SK-N-SH (cell line): ENCODE measurements at regions not wholly inside any gene's neighbourhood (a gene's known extent, or its start where the extent isn't known, plus 50 kb on each side); places are given as distances from the start of the nearest gene placed in this dataset.

Source experiments
- CTCF ChIA-PET: fragments of 300-600, 350-600 bp; formaldehyde crosslinking; extraction: SDS; loops from one replicate; lab custom pipeline; 2021; lab: Yijun Ruan, JAX
- POLR2A ChIA-PET: fragments of 350-600 bp; sonication (Branson Sonifier 250); formaldehyde crosslinking; extraction: SDS; loops from one replicate; lab custom pipeline; 2020; ENCODE audit warnings: antibody characterized with exemption, inconsistent platforms; lab: Yijun Ruan, JAX
- DNase-seq: peaks from one replicate; pipeline ENCODE4 v3.0.0; 2012
- H2AFZ ChIP-seq: fragments of 200-600 bp; sonication (generic); 2 replicates; pipeline ENCODE4 v1.8.1; 2016; ENCODE audit warnings: antibody characterized with exemption, mild to moderate bottlenecking, low read depth
- H3F3A ChIP-seq: fragments of 200-600 bp; sonication (generic); replicated peaks from 2 replicates; pipeline ENCODE3; 2016; ENCODE audit warnings: antibody characterized with exemption, mild to moderate bottlenecking; ENCODE audit not compliant: insufficient read depth
- H3K27ac ChIP-seq, 2 experiments: fragments of 200-500 bp in 1 of 2; fragments of 200-600 bp in 1 of 2; sonication (Bioruptor generic) in 1 of 2; sonication (generic), shearing (Covaris generic) in 1 of 2; 2 replicates each; pipeline versions ENCODE4 v1.5.1 to v1.6.1; 2014 to 2016; ENCODE audit warnings: low read depth in 2 of 2, inconsistent platforms in 1 of 2, low read length in 1 of 2, mild to moderate bottlenecking in 1 of 2, mixed read lengths in 1 of 2
- H3K27me3 ChIP-seq: fragments of 200-600 bp; sonication (generic), shearing (Covaris generic); 2 replicates; pipeline ENCODE4 v1.6.1; 2016; ENCODE audit warnings: mixed run types; ENCODE audit not compliant: insufficient read depth
- H3K36me3 ChIP-seq, 2 experiments: fragments of 200-500 bp in 1 of 2; fragments of 200-600 bp in 1 of 2; sonication (Bioruptor generic) in 1 of 2; sonication (generic) in 1 of 2; replicated peaks in 1 of 2; 2 replicates each; pipeline versions ENCODE3 to v1.5.1; 2014 to 2016; ENCODE audit warnings: low read length in 1 of 2, mild to moderate bottlenecking in 1 of 2; ENCODE audit not compliant: insufficient read depth in 2 of 2, control insufficient read depth in 1 of 2
- H3K4me1 ChIP-seq, 2 experiments: fragments of 200-500 bp in 1 of 2; fragments of 200-600 bp in 1 of 2; sonication (Bioruptor generic) in 1 of 2; sonication (generic), shearing (Covaris generic) in 1 of 2; 2 replicates each; pipeline versions ENCODE4 v1.5.1 to v1.6.1; 2014 to 2016; ENCODE audit warnings: low read depth in 1 of 2, low read length in 1 of 2, mixed run types in 1 of 2; ENCODE audit not compliant: insufficient read depth in 2 of 2, control insufficient read depth in 1 of 2
- H3K4me2 ChIP-seq: fragments of 200-600 bp; sonication (generic), shearing (Covaris generic); 2 replicates; pipeline ENCODE4 v1.6.1; 2017; ENCODE audit warnings: mixed run types
- H3K4me3 ChIP-seq, 2 experiments: fragments of 200-500 bp in 1 of 2; fragments of 200-600 bp in 1 of 2; sonication (Bioruptor generic) in 1 of 2; sonication (generic), shearing (Covaris generic) in 1 of 2; 2 replicates each; pipeline versions ENCODE4 v1.5.1 to v1.8.1; 2014 to 2016; ENCODE audit warnings: low read depth in 2 of 2, inconsistent platforms in 1 of 2, low read length in 1 of 2, mild to moderate bottlenecking in 1 of 2, mixed read lengths in 1 of 2, moderate library complexity in 1 of 2
- H3K79me2 ChIP-seq: fragments of 200-600 bp; sonication (generic); 2 replicates; pipeline ENCODE4 v1.8.1; 2017; ENCODE audit warnings: mild to moderate bottlenecking; ENCODE audit not compliant: insufficient read depth
- H3K9ac ChIP-seq: fragments of 200-600 bp; sonication (generic); 2 replicates; pipeline ENCODE4 v1.6.1; 2017; ENCODE audit warnings: mixed run types
- H3K9me2 ChIP-seq: fragments of 200-600 bp; sonication (generic); 2 replicates; pipeline ENCODE4 v1.6.1; 2017; ENCODE audit warnings: mixed run types
- H3K9me3 ChIP-seq: fragments of 200-600 bp; sonication (generic); 2 replicates; pipeline ENCODE4 v1.6.1; 2017; ENCODE audit warnings: mixed run types, mild to moderate bottlenecking, moderate library complexity
- H4K20me1 ChIP-seq: fragments of 200-600 bp; sonication (generic); 2 replicates; pipeline ENCODE4 v1.6.1; 2017; ENCODE audit warnings: mild to moderate bottlenecking, mixed run types; ENCODE audit not compliant: insufficient read depth
- CHD2 ChIP-seq: fragments of 150-350 bp; IDR thresholded peaks from 2 replicates; pipeline ENCODE4 v1.6.1; 2018; ENCODE audit warnings: low read length; ENCODE audit not compliant: partially characterized antibody
- EP300 ChIP-seq, 2 experiments: IDR thresholded peaks; 2 replicates each; pipeline versions ENCODE4 v1.4.0 to v1.6.1; 2012; ENCODE audit warnings: borderline replicate concordance in 1 of 2, low read depth in 1 of 2, low read length in 1 of 2
- EZH2phosphoT487 ChIP-seq: fragments of 200-600 bp; sonication (generic); IDR thresholded peaks from 2 replicates; pipeline ENCODE4 v1.6.1; 2017; ENCODE audit warnings: low read depth, mixed run types, mild to moderate bottlenecking, antibody characterized with exemption, moderate library complexity, borderline replicate concordance
- FOSL2 ChIP-seq: IDR thresholded peaks from 2 replicates; pipeline ENCODE4 v1.4.0; 2012; ENCODE audit warnings: low read depth, mild to moderate bottlenecking, moderate library complexity, borderline replicate concordance
- FOXJ3 ChIP-seq: sonication (generic); formaldehyde crosslinking; IDR thresholded peaks from 2 replicates; pipeline ENCODE4 v1.5.1; 2020; ENCODE audit warnings: mild to moderate bottlenecking, missing genetic modification reagents
- GATA2 ChIP-seq: sonication (generic); formaldehyde crosslinking; IDR thresholded peaks from 2 replicates; pipeline ENCODE4 v1.5.0; 2020; ENCODE audit warnings: mild to moderate bottlenecking, missing genetic modification reagents
- JUND ChIP-seq: IDR thresholded peaks from 2 replicates; pipeline ENCODE4 v1.4.0; 2012
- MAX ChIP-seq: IDR thresholded peaks from 2 replicates; pipeline ENCODE4 v1.4.0; 2012; ENCODE audit warnings: low read depth
- MEF2A ChIP-seq: IDR thresholded peaks from 2 replicates; pipeline ENCODE4 v1.4.0; 2012; ENCODE audit warnings: low read depth, borderline replicate concordance
- NRF1 ChIP-seq: IDR thresholded peaks from 2 replicates; pipeline ENCODE4 v1.6.1; 2012; ENCODE audit warnings: low read depth, mild to moderate bottlenecking, low read length
- PBX3 ChIP-seq: IDR thresholded peaks from 2 replicates; pipeline ENCODE4; 2012
- POLR2AphosphoS5 ChIP-seq: IDR thresholded peaks from 2 replicates; pipeline ENCODE4 v1.6.1; 2012; ENCODE audit warnings: low read depth, low read length
- RAD21 ChIP-seq: IDR thresholded peaks from 2 replicates; pipeline ENCODE4 v1.6.1; 2012; ENCODE audit warnings: mild to moderate bottlenecking, low read length
- RCOR1 ChIP-seq: fragments of 150-350 bp; IDR thresholded peaks from 2 replicates; pipeline ENCODE4 v1.6.1; 2017; ENCODE audit warnings: antibody characterized with exemption, low read length
- RXRA ChIP-seq: IDR thresholded peaks from 2 replicates; pipeline ENCODE4 v1.4.0; 2012; ENCODE audit warnings: low read depth, mild to moderate bottlenecking, borderline replicate concordance
- TAF1 ChIP-seq: IDR thresholded peaks from 2 replicates; pipeline ENCODE4 v1.6.1; 2012; ENCODE audit warnings: low read depth, mild to moderate bottlenecking, low read length, moderate library complexity, borderline replicate concordance
- TEAD4 ChIP-seq: IDR thresholded peaks from 2 replicates; pipeline ENCODE4 v1.4.0; 2012; ENCODE audit warnings: mild to moderate bottlenecking, borderline replicate concordance; ENCODE audit not compliant: insufficient read depth
- USF1 ChIP-seq: IDR thresholded peaks from 2 replicates; pipeline ENCODE4 v1.4.0; 2012; ENCODE audit warnings: low read depth, borderline replicate concordance
- ZBTB33 ChIP-seq: IDR thresholded peaks from 2 replicates; pipeline ENCODE4 v1.4.0; 2012; ENCODE audit warnings: low read depth, borderline replicate concordance
- WGBS: methylation state at CpG from one replicate; pipeline ENCODE4 v1.1.6; 2017; ENCODE audit warnings: low lambda C conversion rate; 5-methylcytosine and 5-hydroxymethylcytosine counted together
- TF ChIP-seq, protein P1 (sequence below): fragments of 150-350 bp; IDR thresholded peaks from 2 replicates; pipeline ENCODE4 v1.6.1; 2017; ENCODE audit warnings: antibody characterized with exemption, low read length, low read depth, borderline replicate concordance

GRCh38 chr15:36133742-36134141 is 445.7 kb upstream of the CDIN1 start:
- no peaks in the 10 kb centered on the region; the same call in 1 of the 2 replicates for H3K79me2 ChIP-seq

DNA sequence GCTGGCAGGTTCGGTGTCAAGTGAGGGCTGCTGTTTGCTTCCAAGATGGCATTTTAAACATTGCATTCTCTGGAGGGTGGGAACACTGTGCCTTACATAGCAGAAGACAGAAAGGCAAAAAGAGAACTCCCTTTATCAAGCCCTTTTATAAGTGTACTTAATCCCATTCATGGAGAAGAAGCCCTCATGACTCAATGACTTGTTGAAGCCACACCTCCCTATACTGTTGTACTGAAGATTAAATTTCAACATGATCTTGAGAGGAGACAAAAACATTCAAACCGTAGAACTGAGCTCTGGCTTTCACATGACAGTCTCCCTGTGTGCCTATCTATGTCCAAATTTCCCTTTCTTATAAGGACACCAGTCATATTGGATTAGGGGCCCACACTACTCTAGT is 443.4 kb upstream of the CDIN1 start:
- Histone ChIP-seq H3K4me1 (no peaks in the 10 kb centered on the region), H3F3A (no peaks in the 10 kb centered on the region), H3K36me3 (no peaks in the 10 kb centered on the region), H3K27me3 (no peaks in the 10 kb centered on the region), H4K20me1 (no peaks in the 10 kb centered on the region), H3K4me2 (no peak overlapping the region), H3K9me3 (no peaks in the 10 kb centered on the region), H3K9me2 (no peaks in the 10 kb centered on the region), H3K79me2 (no peaks in the 10 kb centered on the region; the same call in 1 of the 2 replicates), H3K27ac (no peak overlapping the region), H3K9ac (no peak overlapping the region), H2AFZ (no peak overlapping the region), H3K4me3 (no peak overlapping the region)
- ChIA-PET CTCF (no interaction called here), POLR2A (no interaction called here)
- no peak for DNase-seq
- WGBS: 86% methylated on average over 2 of the region's 2 CpGs
- no peak for TF ChIP-seq EP300 (IDR thresholded peaks at IDR 0.05; ENCODE audit: borderline replicate concordance in 1 of 2, low read depth in 1 of 2, low read length in 1 of 2)
- TF ChIP-seq RCOR1: no peak
- no peak for TF ChIP-seq PBX3
- no peak for TF ChIP-seq RAD21
- no peak for TF ChIP-seq NRF1
- TF ChIP-seq USF1: no peak
- TF ChIP-seq MAX: no peak
- TF ChIP-seq GATA2: no peak
- no peak for TF ChIP-seq ZBTB33

More at GRCh38 chr15:36133742-36134141, 445.7 kb upstream of the CDIN1 start:
- CTCF ChIA-PET: no interaction called here
- Histone ChIP-seq H3K27me3 (no peaks in the 10 kb centered on the region), H4K20me1 (no peaks in the 10 kb centered on the region)
- TF ChIP-seq TEAD4: no peak
- TF ChIP-seq FOXJ3 (CRISPR knock-in tag): no peak
- no peak for TF ChIP-seq FOSL2
- no peak for TF ChIP-seq NRF1
- TF ChIP-seq RAD21: no peak
- TF ChIP-seq, protein P1, sequence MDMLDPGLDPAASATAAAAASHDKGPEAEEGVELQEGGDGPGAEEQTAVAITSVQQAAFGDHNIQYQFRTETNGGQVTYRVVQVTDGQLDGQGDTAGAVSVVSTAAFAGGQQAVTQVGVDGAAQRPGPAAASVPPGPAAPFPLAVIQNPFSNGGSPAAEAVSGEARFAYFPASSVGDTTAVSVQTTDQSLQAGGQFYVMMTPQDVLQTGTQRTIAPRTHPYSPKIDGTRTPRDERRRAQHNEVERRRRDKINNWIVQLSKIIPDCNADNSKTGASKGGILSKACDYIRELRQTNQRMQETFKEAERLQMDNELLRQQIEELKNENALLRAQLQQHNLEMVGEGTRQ: no peak
- no peak for TF ChIP-seq CHD2
- no peak for TF ChIP-seq EZH2phosphoT487
- TF ChIP-seq POLR2AphosphoS5: no peak
- TF ChIP-seq GATA2: no peak
- no peak for TF ChIP-seq TAF1
- TF ChIP-seq ZBTB33: no peak
- no peak for TF ChIP-seq RCOR1
- no peak for TF ChIP-seq MAX
- no peak for TF ChIP-seq JUND
- TF ChIP-seq MEF2A: no peak
- TF ChIP-seq RXRA: no peak
- TF ChIP-seq, all 33 proteins: peak for 0
- DNase-seq: no peak
- Histone ChIP-seq H3K9me2 (no peaks in the 10 kb centered on the region), H3K27ac (no peak overlapping the region), H3K9ac (no peak overlapping the region), H3F3A (no peaks in the 10 kb centered on the region), H3K4me1 (no peaks in the 10 kb centered on the region), H3K9me3 (no peaks in the 10 kb centered on the region), H3K36me3 (no peaks in the 10 kb centered on the region), H3K4me2 (no peak overlapping the region), H2AFZ (no peak overlapping the region), H3K4me3 (no peak overlapping the region)
- WGBS: 53% methylated on average over 2 of the region's 2 CpGs
- POLR2A ChIA-PET: no interaction called here
